GM10266 (cell line): ENCODE measurements at regions not wholly inside any gene's neighbourhood (a gene's known extent, or its start where the extent isn't known, plus 50 kb on each side); places are given as distances from the start of the nearest gene placed in this dataset.
"Not testable (repeated sequence)": the region's sequence is repeated elsewhere in the genome, so short reads cannot be mapped to it uniquely, and the experiment has no call there.

Experiments
- DNase-seq: peaks from one replicate; pipeline ENCODE4 v3.0.0; 2012; ENCODE audit errors: extremely low spot score
- CTCF ChIP-seq: IDR thresholded peaks from 2 replicates; pipeline ENCODE4 v1.5.1; 2012; ENCODE audit warnings: mild to moderate bottlenecking, low read depth; ENCODE audit not compliant: control insufficient read depth, insufficient read depth; ENCODE audit errors: missing control alignments

GRCh38 chr6:117761610-117762009 lies 86.3 kb downstream of the NUS1 start:
- TF ChIP-seq CTCF = no peak
- DNase-seq = no peak

- no peak for TF ChIP-seq CTCF
- DNase-seq = peak; percentile 51
Measured at GRCh38 chr6:117771403-117771802, 96.1 kb downstream of the NUS1 start.

- DNase-seq = no peak
- peak; percentile 23 for TF ChIP-seq CTCF
Measured at GRCh38 chr6:117776441-117776840, 101.2 kb downstream of the NUS1 start.

- DNase-seq = no peak
- no peak for TF ChIP-seq CTCF
Measured at GRCh38 chr6:117781550-117781949, 106.3 kb downstream of the NUS1 start.

GRCh38 chr6:117783279-117783678 lies 108.0 kb downstream of the NUS1 start:
- no peak for TF ChIP-seq CTCF

GRCh38 chr6:117791012-117791411 lies 115.7 kb downstream of the NUS1 start:
- DNase-seq = no peak
- TF ChIP-seq CTCF = no peak

More at GRCh38 chr6:117783279-117783678, 108.0 kb downstream of the NUS1 start:
- no peak for DNase-seq

GRCh38 chr6:117795234-117795633 lies 111.8 kb upstream of the SLC35F1 start:
- no peak for DNase-seq
- TF ChIP-seq CTCF = no peak

- not testable (repeated sequence) for DNase-seq
Measured at GRCh38 chr6:117798819-117799218, 108.2 kb upstream of the SLC35F1 start.
